Peyer's patch (tissue), 4 donors: ENCODE measurements at regions not wholly inside any gene's neighbourhood (a gene's known extent, or its start where the extent isn't known, plus 50 kb on each side); places are given as distances from the start of the nearest gene placed in this dataset.

Experiments
- DNase-seq, 3 donors: peaks; one replicate each; pipeline ENCODE4 v3.0.0-alpha.2; 2017 to 2019
- H3K27ac ChIP-seq, 4 donors: fragments of 200-600 bp; sonication (generic); one replicate each; pipeline ENCODE4 v1.5.1; 2016 to 2019
- H3K27me3 ChIP-seq, 2 donors: fragments of 200-600 bp; sonication (generic); one replicate each; pipeline ENCODE4 v1.5.1; 2019
- H3K36me3 ChIP-seq, 3 donors: fragments of 200-600 bp; sonication (generic); one replicate each; pipeline ENCODE4 v1.5.1; 2016 to 2019
- H3K4me1 ChIP-seq, 4 donors: fragments of 200-600 bp; sonication (generic); one replicate each; pipeline ENCODE4 v1.5.1; 2016 to 2019
- H3K4me3 ChIP-seq, 4 donors: fragments of 200-600 bp; sonication (generic); 1 replicate in 3 of 4; 2 replicates in 1 of 4; pipeline ENCODE4 v1.5.1; 2016 to 2019; ENCODE audit warnings: mild to moderate bottlenecking in 1 of 4
- H3K9me3 ChIP-seq, 4 donors: fragments of 200-600 bp; sonication (generic); one replicate each; pipeline ENCODE4 v1.5.1; 2016 to 2019; ENCODE audit warnings: mild to moderate bottlenecking in 1 of 4
- POLR2A ChIP-seq, 2 donors: fragments of 450-650 bp; IDR thresholded peaks; one replicate each; pipeline ENCODE4 v1.5.1; 2017; ENCODE audit warnings: antibody characterized with exemption in 2 of 2, mild to moderate bottlenecking in 2 of 2, moderate library complexity in 2 of 2
- TF ChIP-seq, protein P1 (sequence below), 6 experiments: fragments of 450-650 bp in 4 of 6; fragments of 200-600 bp in 2 of 6; sonication (generic) in 1 of 6; IDR thresholded peaks; one replicate each; pipeline ENCODE4 v1.5.1; 2017 to 2019; ENCODE audit warnings: antibody characterized with exemption in 6 of 6, mild to moderate bottlenecking in 3 of 6, moderate library complexity in 1 of 6

DNA sequence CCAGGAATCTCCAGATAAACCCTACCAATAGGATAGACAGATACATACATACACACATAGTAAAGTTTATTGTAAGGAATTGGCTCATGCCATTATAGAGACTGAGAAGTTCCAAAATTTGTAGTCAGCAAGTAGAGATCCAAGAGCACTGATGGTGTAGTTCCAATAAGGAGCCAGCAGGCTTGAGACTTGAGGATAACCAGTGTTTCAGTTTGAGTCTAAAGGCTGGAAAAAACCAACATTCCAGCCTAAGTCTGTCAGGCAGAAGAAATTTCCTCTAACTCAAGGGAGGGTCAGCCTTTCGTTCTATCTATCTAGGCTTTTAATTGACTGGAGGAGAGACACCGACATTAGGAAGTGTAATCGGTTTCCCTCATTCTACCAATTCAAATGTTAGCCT, 110.2 kb upstream of the TSHZ3 start:
- TF ChIP-seq POLR2A (IDR thresholded peaks at IDR 0.05): no peak
- TF ChIP-seq, protein P1, sequence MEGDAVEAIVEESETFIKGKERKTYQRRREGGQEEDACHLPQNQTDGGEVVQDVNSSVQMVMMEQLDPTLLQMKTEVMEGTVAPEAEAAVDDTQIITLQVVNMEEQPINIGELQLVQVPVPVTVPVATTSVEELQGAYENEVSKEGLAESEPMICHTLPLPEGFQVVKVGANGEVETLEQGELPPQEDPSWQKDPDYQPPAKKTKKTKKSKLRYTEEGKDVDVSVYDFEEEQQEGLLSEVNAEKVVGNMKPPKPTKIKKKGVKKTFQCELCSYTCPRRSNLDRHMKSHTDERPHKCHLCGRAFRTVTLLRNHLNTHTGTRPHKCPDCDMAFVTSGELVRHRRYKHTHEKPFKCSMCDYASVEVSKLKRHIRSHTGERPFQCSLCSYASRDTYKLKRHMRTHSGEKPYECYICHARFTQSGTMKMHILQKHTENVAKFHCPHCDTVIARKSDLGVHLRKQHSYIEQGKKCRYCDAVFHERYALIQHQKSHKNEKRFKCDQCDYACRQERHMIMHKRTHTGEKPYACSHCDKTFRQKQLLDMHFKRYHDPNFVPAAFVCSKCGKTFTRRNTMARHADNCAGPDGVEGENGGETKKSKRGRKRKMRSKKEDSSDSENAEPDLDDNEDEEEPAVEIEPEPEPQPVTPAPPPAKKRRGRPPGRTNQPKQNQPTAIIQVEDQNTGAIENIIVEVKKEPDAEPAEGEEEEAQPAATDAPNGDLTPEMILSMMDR (IDR thresholded peaks at IDR 0.05): no peak
- H3K27ac ChIP-seq: no peak overlapping the region
- no peaks in the 10 kb centered on the region for H3K36me3 ChIP-seq
- H3K27me3 ChIP-seq: no peaks in the 10 kb centered on the region
- H3K4me3 ChIP-seq: no peak overlapping the region
- no peak for DNase-seq
- no peaks in the 10 kb centered on the region for H3K9me3 ChIP-seq
- no peaks in the 10 kb centered on the region for H3K4me1 ChIP-seq

DNA sequence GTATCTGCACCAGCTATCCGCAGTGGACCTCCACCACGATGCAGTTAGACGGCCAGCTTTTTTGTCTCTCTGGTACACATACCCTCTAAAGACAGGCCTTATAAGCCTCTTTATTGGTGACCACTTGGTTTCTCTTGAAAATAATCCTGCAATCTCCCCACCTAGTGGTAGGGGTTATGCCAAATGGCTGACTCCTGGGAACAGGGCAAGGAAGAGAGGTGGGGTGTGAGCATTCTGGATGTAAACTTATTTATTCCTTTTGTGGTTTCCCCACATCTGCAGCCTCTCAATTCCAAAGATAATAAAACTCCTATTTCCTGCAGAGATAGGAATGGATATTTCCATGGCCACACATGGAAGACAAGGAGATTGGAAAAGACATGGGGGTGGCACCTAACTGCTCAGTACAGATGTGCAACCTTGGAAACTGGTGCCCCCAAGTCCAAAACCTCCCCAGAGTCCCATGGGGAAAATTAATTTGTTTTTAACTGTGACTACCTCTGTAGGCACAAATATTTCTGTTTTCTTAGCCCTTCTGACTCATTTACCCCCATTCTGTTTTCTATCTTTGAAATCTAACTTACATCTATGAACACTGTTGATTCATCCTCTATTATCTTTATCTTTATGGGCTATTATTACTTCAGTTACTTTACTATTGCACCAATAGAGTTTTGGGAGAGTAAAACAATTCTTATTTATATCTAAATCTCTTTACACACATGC, 112.7 kb upstream of the TSHZ3 start:
- no peaks in the 10 kb centered on the region for H3K27me3 ChIP-seq
- no peak overlapping the region for H3K4me3 ChIP-seq
- H3K4me1 ChIP-seq: no peaks in the 10 kb centered on the region
- no peaks in the 10 kb centered on the region for H3K36me3 ChIP-seq
- no peak overlapping the region for H3K27ac ChIP-seq
- no peaks in the 10 kb centered on the region for H3K9me3 ChIP-seq
- no peak for TF ChIP-seq POLR2A (IDR thresholded peaks at IDR 0.05)
- TF ChIP-seq, protein P1 (IDR thresholded peaks at IDR 0.05): no peak
- DNase-seq: no peak

DNA sequence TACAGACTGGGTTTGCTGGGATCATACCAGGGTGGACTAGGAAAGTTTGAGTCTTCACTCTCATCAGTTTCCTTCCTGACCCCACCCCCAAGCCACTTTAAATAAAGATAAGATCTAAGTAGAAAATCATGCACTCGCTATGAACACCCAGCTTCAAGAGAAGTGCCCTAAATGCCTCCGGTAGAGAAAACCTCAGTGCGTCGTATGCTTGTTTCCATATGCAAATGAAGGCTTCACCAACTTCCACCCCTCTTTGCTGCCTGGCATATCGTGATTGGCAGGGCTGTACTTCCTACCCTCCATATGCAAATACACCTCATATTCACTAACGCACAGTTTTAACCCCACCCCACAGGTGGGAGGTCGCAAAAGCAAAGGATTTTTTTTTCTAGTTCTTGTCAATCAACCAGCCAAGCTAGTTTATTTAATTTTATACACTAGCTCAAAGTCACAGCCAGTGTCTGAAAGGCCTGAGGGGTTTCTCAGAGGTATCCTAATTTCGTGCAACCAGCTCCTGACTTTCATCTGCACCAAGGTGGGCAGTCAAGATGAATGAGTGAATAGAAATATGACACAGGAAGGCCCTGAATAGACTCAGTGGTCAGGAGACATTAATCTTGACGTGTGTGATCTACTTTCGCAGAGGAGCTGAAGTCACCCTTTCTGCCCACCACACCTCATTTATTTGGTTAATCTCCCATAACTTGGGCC, 121.1 kb upstream of the TSHZ3 start:
- no peaks in the 10 kb centered on the region for H3K4me1 ChIP-seq
- no peak overlapping the region for H3K4me3 ChIP-seq
- DNase-seq: no peak
- H3K9me3 ChIP-seq: no peaks in the 10 kb centered on the region
- H3K36me3 ChIP-seq: no peaks in the 10 kb centered on the region
- H3K27ac ChIP-seq: no peak overlapping the region
- no peaks in the 10 kb centered on the region for H3K27me3 ChIP-seq
- no peak for TF ChIP-seq POLR2A (IDR thresholded peaks at IDR 0.05)
- TF ChIP-seq, protein P1 (IDR thresholded peaks at IDR 0.05): no peak

DNA sequence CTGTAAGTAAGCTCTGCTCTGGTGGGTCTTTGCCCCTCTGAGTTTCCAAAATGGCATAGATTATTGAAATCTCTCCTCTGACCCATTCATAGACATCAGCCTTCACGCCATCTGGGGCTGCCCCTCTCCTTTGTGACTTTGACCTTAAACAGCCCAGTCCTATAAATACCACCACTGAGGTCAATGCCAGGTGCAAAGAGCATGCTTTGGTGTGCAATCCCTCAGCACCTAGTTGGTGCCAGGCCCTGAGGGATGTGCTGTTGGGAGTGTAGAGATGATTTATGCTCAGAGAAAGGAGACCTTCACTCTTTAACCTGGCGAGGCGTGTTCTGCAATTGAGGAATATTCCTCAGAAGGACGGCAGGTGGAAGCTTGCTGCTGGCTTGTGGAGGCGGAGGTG, 121.7 kb upstream of the TSHZ3 start:
- no peak for DNase-seq
- Histone ChIP-seq H3K36me3 (no peaks in the 10 kb centered on the region), H3K27me3 (no peaks in the 10 kb centered on the region), H3K4me3 (no peak overlapping the region), H3K4me1 (no peaks in the 10 kb centered on the region), H3K9me3 (no peaks in the 10 kb centered on the region), H3K27ac (no peak overlapping the region)
- TF ChIP-seq, protein P1 (IDR thresholded peaks at IDR 0.05): no peak
- TF ChIP-seq POLR2A (IDR thresholded peaks at IDR 0.05): no peak

DNA sequence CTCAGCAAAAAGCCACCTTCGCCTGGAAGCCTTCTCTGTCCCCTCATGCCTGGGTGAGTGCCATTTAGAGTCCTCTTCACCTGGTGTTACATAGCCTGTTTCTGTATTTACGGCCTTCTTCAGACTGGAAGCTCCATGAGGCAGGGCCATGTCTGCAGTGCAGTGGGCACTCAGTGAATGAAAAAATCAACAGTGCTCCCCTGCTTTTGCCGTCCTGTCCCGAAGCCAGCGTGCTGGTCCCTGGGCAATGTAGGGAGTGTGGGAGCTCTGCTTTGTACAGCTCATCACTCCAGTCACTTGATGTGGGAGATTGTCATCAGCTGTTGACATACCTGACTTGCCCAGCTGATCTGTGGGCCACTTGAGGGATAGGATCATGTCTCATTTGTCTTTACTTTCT, 129.0 kb upstream of the TSHZ3 start:
- no peak for TF ChIP-seq POLR2A (IDR thresholded peaks at IDR 0.05)
- TF ChIP-seq, protein P1 (IDR thresholded peaks at IDR 0.05): no peak
- Histone ChIP-seq H3K4me3 (no peak overlapping the region), H3K27me3 (no peaks in the 10 kb centered on the region), H3K27ac (no peak overlapping the region), H3K36me3 (no peaks in the 10 kb centered on the region), H3K4me1 (no peaks in the 10 kb centered on the region), H3K9me3 (no peaks in the 10 kb centered on the region)
- no peak for DNase-seq
